ENCODE measurements at regions not wholly inside any gene's neighbourhood (a gene's known extent, or its start where the extent isn't known, plus 50 kb on each side); places are given as distances from the start of the nearest gene placed in this dataset.

- DNase-seq = no peak
Measured at GRCh38 chr6:91669154-91669870, 1082.4 kb upstream of the MAP3K7 start.

GRCh38 chr6:91667596-91667995 is 1080.7 kb upstream of the MAP3K7 start:
- no peak for DNase-seq

GRCh38 chr6:91664327-91664959 is 1077.6 kb upstream of the MAP3K7 start:
- DNase-seq = no peak

DNA sequence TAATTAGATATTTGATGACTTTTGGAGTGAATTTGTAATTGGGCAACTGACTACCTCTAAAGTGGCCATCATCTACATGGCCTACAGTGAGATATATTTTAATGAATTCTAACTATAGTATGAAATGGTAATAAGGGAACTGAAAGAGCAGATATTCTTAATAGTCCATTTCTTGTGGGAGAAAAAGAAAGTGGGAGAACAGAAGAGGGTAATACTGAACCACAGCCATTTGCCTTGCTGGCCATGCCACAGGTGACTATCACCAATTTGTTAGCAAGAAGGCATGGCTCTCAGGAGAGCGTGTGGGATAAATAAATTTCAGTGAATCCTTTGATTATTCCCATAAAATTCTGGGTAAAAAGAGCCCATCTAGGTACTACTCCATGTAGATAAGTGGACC is 1074.0 kb upstream of the MAP3K7 start:
- no peak for DNase-seq

GRCh38 chr6:91659891-91660290 is 1073.0 kb upstream of the MAP3K7 start:
- DNase-seq = no peak

GRCh38 chr6:91654793-91655192 is 1067.9 kb upstream of the MAP3K7 start:
- DNase-seq = no peak

DNA sequence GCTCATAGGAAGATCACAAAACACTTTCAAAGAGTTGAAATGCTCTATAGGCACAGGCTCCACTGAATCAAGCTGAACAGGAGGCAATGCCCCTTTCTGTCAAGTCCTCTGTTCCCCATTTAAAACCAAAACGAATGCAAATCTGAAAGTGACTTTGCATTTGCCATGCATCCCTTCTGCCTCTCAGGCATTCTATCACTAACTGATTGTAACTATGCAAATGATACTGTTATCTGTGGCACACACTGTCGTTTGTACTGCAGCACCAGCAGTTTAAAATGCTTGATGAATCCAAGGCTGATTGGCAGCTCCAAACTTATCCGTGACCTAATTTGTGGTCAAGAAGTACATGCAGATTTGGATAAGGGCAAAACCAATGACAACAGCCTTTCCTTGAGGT is 1067.5 kb upstream of the MAP3K7 start:
- no peak for DNase-seq

- DNase-seq = no peak
Measured at GRCh38 chr6:91653895-91654294, 1067.0 kb upstream of the MAP3K7 start.

GRCh38 chr6:91653076-91653723 is 1066.3 kb upstream of the MAP3K7 start:
- no peak for DNase-seq

GRCh38 chr6:91646649-91647048 is 1059.8 kb upstream of the MAP3K7 start:
- no peak for DNase-seq

DNA sequence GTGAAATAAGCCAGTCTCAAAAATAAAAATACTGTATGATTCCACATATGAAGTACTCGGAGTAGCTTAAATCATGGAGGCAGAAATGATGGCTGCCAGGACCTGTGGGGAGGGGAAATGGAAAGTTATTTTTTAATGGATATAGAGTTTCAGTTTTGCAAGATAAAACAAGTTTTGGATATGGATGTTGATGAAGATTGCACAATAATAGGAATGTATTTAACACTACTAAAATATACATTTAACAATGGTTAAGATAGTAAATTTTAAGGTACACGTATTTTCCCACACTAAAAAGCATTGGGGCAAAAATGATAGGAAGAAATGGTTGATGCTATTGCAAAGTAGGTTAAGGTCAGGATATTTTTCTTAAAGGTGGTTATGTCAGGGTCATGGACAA is 1058.9 kb upstream of the MAP3K7 start:
- DNase-seq = no peak

GRCh38 chr6:91637217-91637616 is 1050.3 kb upstream of the MAP3K7 start:
- no peak for DNase-seq

GRCh38 chr6:91634791-91635190 is 1047.9 kb upstream of the MAP3K7 start:
- DNase-seq = no peak

GRCh38 chr6:91633374-91634111 is 1046.7 kb upstream of the MAP3K7 start:
- DNase-seq = no peak

DNA sequence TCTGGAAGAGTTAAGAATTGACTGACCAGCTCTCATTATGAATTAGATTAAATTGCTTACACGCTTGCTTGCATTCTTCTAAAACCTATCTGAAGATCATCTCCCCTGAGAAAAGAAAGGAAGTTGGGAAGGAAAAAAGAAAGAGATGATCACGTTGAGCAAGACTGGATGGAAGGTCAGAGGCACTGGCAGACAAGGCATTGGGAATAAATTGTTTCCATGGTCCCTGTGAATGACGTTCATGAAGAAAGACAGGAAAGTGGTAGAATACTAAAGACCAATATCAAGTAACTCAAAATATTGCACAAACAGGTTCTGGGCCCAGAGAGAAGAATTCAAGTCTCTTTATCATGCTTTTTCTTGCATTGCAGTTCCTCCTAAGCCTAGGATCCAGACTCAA is 1045.4 kb upstream of the MAP3K7 start:
- DNase-seq = no peak

DNA sequence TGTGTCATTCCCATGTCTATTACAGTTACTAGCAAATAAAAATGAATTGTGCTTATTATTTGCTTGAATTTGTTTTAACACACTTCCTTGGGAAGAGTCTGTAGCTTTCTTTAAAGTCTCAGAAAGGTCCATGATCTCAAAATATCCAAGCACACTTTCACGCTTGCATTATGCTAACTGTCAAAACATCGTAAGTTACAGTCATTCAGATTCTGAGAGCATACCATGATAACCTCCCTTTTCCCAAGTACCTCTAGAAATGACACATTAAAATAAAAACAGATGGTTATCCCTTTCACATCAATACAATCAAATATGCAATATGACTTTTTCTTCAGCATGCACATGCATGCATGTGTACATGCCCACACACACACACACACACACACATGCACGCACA is 1044.4 kb upstream of the MAP3K7 start:
- no peak for DNase-seq

DNA sequence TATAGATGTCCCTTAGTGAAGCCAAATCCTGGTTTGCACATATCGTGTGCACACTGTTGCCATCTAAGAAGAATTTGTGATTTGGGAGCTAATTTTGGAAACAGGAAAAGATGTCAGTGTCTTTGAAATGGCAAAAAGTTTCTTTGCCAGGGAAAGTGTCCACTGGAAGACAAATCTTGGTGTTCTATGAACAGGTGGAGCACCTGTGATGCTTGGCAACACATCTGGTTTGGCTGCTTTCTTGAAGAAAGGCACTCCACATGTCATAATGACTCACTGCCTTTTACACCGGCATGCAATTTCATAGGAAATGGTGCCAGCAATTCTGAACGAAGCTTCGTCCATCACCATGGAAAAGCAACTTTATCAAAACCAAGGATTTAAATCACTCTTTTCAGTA is 1040.0 kb upstream of the MAP3K7 start:
- no peak for DNase-seq

DNA sequence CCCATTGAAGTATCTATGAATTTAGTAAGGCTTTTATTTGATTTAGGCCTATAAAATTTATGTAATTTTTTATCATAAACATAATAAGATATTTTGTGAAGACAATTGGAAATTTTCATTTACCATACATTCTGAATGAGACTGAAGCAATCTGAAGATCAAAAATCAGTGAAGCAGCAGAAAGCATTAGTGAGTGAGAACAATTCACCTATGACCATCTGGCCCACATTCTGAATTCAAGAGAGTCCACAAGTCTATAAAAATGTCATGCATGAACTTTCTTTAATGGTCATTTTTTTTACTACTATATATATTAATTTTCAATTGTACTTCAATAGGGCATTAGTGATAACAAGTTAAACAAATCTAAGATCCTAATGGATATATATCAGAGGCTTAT is 1026.6 kb upstream of the MAP3K7 start:
- no peak for DNase-seq

DNA sequence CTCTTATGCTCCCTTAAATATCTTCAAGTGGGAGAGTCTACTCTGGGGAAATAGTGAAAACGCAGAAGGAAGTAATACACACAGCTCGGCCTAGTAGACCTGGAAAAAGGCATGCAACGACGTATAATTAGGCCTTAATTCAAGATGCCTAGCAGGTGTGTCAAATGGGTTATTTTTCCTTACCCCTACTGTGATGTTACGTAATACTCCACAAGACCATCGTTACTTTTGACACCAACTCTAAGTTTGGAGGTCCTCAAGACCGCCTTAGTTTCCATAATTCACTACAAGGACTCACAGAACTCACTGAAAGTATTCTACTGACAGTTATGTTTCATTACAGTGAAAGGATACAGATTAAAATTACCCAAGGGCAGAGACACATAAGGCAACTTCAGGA is 1024.3 kb upstream of the MAP3K7 start:
- no peak for DNase-seq

- no peak for DNase-seq
Measured at GRCh38 chr6:91608428-91608827, 1021.6 kb upstream of the MAP3K7 start.

DNA sequence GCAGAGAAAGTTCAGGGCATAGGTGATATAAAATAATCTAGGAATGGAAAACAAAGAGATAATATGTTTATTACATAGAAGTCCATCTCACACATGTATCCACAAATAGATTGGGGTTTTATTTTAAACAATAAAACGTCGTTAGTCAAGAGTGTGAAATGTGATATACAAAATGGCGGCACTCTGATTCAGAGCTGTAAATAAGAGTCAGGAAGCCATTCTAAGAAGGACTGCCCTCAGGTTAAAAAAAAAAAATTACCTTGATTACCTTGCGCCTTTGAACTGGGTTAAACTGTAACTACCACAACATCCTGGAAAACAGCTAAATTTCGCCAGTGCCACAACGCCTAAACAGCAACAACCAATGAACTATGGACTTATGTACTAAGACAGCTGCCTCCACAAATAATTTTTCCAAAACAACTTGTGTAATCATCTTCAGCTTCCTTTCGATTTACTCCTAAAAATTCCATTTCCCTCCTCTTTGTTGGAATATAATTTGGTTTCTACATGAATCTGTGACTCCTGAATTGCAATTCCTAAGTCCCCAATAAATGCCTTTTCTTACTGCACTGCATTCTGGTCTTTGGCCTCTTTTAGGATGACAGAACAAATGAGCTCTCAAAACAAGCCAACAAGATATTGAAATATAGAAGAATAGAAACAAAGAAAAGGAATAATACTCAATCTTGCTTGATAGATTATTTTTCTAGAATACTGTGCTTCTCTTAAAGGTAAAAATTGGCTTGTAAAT is 1019.5 kb upstream of the MAP3K7 start:
- no peak for DNase-seq

DNA sequence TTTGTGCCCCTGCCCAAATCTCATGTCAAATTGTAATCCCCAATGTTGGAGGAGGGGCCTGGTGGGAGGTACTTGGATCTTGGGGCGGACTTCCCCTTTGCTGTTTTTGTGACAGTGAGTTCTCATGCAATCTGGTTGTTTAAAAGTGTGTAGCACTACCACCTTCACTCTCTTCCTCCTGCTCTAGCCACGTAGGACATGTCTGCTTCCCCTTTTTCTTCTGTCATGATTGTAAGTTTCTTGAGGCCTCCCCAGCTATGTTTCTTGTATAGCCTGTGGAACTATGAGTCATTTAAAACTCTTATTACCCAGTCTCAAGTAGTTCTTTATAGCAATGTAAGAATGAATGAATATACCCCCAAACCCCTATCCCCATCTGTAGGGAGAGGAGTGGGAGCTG is 1013.7 kb upstream of the MAP3K7 start:
- no peak for DNase-seq

DNA sequence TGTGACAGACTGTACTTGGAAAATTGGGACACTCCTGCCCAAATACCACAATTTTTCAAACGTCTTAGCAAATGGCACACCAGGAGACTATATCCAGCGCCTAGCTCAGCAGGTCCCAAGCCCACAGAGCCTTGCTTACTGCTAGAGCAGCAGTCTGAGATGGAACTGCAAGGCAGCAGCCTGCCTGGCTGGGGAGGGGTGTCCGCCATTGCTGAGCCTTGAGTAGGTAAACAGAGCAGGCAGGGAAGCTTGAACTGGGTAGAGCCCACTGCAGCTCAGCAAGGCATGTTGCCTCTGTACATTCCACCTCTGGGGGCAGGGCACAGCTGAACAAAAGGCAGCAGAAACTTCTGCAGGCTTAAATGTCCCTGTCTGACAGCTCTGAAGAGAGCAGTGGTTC is 1003.3 kb upstream of the MAP3K7 start:
- no peak for DNase-seq
